ENCODE measurements at regions not wholly inside any gene's neighbourhood (a gene's known extent, or its start where the extent isn't known, plus 50 kb on each side); places are given as distances from the start of the nearest gene placed in this dataset.
"Not testable (repeated sequence)": the region's sequence is repeated elsewhere in the genome, so short reads cannot be mapped to it uniquely, and the experiment has no call there.

DNA sequence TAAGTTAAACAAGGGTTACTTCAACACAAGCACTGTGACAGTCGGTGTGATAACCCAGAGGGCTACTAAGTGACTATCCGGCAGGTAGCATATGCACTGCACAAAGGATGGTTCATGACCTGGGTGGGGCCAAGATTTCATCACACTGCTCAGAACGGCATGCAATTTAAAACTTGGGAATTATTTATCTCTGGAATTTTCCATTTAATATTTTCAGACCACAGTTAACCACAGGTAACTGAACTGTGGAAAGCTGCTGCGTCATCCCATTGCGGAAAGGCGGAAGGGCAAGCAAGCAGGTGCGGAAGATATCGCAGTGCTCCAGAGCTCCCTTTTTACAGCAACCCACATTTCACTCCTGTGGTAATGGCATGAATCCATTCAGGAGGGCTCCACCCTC, 540.8 kb downstream of the INSC start:
- DNase-seq (ENCODE audit: low read depth in 3 of 3) = no peak

DNA sequence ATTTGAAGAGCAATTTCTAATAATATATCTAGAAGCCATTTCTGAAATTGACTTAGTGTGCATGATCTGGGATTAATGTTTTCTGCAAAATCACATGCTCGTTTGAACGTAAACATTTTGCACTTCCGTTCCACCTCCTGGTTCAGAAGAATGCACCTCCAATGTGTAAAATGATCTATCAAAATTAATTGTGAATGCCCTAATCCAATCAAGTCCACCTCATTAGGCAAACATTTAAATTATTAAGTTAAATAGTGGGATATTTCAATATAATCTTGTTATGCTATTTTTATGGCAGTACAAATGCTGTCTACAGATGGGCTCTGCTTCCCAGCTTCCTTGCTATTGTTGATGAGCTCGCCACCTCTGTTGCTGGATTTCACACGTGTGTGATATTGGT, 542.5 kb downstream of the INSC start:
- DNase-seq (ENCODE audit: low read depth in 3 of 3) = no peak

DNA sequence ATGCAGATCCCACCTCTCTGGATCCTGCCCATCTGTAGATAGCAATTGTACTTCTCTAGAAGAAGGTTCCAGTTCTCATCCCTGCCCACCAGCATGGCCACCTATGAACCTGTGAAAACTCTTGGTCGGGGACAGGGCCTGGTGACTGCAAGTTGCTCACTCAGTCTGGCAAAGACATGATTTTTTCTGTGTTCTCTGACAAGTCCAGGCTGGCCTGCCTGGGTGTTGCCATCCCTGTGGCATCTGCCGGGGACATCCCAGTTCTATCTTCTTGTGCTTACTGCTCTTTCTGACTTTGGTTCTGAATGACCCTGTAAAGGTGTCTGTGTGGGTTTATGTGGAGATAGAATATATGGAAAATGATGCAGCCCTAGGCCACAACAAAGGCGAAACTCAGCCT, 545.8 kb downstream of the INSC start:
- DNase-seq (ENCODE audit: low read depth in 3 of 3) = no peak

DNA sequence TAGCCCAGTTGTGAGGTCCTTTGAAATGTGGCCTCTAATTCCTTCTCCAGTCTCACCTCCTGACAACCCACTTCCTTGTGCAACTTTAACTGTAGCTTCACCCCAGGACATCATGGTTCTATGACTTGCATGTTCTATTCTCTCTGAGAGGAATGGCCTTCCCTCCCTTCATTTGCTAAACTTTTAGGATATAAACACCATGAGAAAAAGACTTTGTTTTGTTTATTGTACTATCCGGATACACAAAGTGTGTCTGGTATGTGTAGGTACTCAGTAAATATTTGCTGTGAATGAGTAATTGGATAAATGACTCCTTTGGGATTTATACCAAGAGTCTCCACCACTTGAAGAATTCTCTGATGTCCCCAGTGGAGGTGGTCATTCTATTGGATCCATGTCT, 547.6 kb downstream of the INSC start:
- no peak for DNase-seq (ENCODE audit: low read depth in 3 of 3)

DNA sequence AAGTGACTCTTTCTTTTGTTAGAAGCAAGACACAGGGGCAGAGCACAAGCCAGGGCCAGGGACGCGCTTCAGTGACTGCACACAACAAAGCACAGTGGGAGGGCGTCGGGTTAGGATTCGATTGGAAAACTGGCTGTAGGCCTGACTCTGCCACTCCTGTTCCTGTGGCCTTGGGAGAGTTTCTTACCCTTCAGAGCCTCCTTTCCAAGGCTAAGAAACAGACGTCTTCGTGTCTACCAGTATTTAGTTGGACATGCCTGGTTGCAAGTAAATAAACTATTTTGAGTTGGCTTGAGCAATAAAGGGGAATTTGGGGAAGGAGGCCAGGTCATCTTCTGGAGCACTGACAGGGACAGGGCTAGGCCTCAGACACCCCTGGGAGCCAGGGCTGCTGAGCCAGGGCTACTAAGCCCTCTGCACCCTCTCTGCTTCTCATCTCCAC, 549.1 kb downstream of the INSC start:
- DNase-seq (ENCODE audit: low read depth in 3 of 3) = no peak

DNA sequence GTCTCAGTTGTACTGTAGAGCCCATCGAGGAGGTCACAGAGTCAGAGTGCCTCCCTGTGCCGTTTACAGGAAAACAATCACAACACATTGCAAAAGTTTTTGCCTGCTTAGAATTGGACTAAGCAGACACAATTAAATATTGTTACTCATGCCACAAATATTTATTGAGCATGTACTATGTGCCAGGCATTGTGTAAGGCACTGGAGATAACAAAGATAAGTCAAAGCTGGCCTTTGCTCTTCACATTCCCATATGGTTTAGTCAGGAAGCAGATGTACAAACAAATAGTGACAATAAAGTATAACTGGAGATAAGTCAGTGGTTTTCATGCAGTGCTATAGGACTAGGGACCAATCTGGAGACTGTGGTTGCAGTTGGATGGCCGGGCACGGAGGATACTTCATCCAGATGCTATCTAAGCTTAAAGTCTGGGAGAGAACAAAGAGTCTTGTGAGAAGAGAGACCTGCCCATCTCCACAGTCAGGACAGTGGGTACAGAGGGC, 550.7 kb downstream of the INSC start:
- no peak for DNase-seq (ENCODE audit: low read depth in 3 of 3)

DNA sequence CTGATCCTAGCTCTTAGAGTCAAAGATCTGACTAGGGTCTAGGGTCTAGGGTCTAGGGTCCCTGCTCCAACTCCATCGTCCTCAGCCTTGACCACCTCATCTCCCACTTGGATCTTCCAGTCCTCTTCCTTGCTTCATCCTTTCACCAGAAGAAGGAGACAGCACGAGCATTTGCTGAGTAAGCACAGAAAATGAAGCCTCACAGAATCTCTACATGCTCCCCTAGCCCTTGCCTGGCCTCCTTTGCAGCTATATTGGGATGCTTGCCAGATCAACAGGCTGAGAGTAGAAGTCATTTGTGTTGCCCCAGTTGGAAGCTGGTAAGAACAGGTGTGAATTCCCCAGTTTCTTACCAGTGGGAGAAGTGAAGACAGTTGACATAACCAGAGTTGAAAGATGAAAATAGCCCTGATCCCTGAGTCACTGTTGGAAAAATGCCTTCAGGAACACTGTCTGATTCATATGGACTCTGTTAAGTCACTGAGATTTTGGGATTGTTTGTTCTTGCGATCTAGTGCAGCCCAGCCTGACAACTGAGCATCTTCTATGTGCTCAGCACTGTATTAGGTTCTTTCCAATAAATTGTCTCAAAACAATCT, 552.5 kb downstream of the INSC start:
- DNase-seq (ENCODE audit: low read depth in 3 of 3) = no peak

DNA sequence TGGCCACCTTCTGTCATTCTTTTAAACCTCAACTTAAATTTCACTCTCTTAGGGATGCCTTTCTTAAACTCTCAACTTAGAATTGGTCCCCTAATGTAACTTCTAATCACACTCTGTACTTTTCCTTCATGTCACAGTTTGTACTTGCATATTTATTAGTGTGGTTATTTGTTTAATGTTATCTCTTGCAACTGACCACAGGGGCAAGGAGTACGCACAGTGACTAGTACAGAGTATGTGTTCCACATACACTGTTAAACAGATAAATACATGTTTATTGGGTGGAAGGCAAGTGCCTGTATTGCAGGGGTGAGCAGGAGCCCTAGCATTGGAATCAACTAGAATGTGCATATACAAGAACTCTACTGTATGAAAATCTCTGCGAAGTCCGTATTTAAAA, 554.0 kb downstream of the INSC start:
- no peak for DNase-seq (ENCODE audit: low read depth in 3 of 3)

DNA sequence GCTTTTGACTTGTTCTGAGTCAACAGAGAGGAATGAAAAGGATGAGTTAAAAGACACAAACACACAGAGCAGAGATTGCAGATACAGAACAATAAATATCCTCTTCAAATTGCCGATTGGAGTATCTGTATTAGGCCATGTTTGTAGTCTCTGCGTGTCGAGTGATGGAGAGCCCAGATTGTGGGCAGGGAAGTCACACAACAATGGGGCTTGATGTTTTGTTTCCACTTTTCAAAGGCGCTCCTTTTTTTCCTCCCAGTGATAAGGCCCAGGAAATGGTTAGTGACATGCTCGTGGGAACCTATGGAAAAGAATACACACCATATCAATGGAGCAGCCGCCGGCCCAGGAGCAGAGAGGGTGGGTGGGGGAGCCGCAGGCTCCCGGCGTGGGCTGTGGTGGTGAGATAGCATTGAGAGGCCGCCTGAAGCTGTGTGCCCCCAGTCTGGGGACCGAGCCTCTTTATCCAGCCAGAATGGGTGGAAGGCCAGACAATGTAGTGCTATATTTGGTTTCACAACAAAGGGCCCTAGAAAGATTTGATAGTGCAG, 555.9 kb downstream of the INSC start:
- DNase-seq (ENCODE audit: low read depth in 3 of 3) = no peak

DNA sequence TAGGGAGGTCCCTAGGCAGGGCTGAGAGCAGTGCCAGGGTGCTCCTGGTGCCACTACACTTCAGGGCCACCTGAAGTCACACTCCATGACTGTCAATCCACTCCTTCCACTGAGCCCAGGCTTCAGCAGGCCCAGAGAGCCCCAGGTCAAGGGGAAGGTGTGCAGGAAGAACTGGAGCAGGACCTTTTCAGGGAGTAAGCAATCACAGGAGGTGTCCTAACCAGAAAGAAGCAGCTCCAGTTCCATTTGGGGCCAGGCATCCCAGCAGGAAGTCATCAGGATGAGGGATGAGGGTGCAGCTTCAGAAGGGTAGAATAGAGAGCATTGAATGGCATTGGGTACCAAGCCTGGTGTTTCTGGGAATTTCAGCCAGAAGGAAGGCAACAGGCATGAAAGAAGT, 556.5 kb downstream of the INSC start:
- no peak for DNase-seq (ENCODE audit: low read depth in 3 of 3)

DNA sequence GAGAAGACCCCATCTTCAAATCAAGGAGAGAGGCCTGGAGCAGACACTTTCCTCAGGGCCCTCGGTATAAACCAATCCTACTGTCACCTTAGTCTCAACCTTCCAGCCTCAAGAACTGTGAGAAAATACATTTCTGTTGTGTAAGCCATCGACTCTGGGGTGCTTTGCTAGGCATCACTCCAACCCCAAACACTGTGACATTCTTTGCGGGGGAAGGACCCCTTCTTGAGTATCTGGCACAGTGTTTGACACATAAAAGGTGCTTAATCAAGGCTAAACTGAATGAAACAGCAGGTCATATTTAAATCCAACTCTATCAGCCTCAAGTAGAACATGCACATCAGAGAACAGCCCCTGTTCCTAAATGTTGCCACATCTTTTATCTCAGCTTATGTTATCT, 558.1 kb downstream of the INSC start:
- no peak for DNase-seq (ENCODE audit: low read depth in 3 of 3)

DNA sequence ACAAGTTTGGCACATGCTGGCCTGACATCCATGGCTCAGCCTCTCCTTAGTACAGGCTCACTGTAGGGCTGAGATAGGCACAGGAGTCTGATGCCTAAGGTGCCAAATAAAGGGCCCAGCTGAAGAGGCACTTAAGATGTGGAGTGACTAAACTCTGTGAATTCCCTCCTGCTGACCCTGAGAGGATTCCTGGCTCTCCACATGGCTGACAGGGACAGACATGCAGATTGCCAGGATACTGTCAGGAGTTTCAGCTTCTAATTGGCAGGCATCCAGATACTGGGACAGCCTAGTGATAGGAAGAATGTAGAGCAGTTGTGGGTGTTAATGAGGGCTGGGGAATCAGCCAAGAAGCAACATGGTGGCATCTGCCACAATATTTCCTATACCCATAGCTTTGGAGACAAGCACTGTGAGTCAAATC, 558.7 kb downstream of the INSC start:
- DNase-seq (ENCODE audit: low read depth in 3 of 3) = no peak

DNA sequence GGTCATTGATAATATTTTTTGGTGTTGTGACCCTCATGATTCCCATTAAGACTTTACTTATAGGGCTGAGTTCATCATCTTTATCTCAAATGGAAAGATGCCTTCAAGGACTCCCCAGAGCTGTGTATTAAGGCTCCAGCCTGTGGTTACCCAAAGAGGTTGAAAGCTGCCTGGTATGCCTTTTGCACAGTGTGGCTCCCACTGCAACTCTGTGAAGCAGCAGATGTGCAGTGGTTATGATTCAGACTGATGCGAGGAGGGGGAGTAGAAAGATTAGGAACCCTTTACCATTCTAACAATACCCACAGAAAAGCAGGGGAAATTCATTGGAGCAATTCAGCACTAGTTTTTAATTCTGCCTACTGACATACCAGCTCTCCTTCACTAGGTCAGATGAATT, 560.0 kb downstream of the INSC start:
- no peak for DNase-seq (ENCODE audit: low read depth in 3 of 3)

DNA sequence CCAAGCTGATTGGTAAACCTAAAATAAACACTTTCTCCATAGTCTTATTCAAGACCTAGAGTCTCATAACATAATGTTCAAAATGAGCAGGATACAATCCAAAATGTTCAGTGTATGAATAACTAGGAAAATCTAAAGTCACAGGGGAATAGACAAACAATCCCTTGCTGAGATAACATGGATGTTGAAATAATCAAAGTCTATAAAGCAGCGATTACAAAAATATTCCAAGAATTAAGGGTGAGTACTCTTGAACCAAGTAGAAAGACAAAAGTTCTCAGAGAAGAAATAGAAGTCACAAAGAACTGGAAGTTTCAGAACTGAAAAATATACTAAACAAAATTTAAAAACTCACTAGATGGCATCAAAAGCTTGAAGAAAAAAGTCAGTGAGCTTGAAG, 561.0 kb downstream of the INSC start:
- DNase-seq (ENCODE audit: low read depth in 3 of 3) = no peak

DNA sequence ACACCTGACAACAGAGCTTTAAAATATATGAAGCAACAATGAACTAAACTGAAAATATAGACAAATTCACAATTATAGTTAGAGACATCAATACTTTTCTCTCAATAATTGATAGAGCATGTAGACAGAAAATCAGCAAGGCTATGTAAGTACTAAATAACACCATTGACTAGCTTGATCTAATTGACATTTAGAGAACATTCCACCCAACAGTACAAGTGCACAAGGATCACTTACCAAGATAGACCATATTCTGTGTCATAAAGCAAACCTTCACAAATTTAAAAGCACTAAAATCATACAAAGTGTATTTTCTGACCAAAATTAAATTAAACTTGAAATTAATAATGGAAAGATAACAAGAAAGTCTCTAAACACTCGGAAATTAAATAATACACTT, 562.5 kb downstream of the INSC start:
- DNase-seq (ENCODE audit: low read depth in 3 of 3) = no peak

DNA sequence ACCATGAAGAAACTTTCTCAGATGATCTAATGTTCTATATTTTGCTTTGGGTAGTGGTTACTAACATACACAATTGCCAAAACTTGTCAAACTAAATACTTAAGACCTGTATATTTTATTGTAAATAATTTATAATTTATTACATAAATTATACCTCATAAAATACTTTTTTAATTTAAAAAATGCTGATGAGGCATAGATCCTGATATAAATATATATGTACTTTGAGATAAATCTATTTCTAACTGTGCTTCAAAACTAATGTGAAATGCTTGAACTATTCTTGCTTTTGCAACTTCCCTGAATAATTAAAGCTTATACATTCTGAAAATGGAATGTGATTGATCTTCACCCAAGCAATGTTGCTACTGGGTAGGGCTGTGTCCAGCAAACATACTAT, 568.8 kb downstream of the INSC start:
- no peak for DNase-seq (ENCODE audit: low read depth in 3 of 3)

DNA sequence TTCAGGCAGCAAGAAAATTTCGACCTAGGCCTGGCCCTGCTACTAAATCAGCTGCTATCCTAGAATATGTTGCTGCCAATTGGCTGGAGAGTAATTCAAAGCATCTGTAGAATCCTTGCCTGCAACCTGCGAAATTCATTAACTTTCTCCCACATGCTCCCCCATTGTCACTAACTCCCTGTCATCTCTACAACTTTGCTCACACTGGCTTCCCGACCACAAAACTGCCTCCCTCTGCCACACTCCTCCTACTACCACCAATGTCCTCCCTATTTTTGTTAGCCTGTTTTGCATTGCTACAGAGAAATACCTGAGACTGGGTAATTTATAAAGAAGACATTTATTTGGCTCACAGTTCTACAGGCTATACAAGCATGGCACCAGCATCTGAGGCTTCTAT, 570.6 kb downstream of the INSC start:
- DNase-seq (ENCODE audit: low read depth in 3 of 3) = no peak

DNA sequence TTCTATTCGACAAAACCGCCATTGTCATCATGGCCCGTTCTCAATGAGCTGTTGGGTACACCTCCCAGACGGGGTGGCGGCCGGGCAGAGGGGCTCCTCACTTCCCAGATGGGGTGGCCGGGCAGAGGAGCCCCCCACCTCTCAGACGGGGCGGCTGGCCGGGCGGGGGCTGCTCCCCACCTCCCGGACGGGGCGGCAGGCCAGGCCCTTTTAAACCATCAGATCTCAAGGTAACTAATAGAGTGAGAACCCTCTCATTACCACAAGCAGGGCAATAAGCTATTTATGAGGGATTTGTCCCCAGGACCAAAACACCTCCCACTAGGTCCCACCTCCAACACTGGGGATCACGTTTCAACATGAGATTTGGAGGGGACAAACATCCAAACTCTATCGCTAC, 571.5 kb downstream of the INSC start:
- DNase-seq (ENCODE audit: low read depth in 3 of 3) = not testable (repeated sequence)

DNA sequence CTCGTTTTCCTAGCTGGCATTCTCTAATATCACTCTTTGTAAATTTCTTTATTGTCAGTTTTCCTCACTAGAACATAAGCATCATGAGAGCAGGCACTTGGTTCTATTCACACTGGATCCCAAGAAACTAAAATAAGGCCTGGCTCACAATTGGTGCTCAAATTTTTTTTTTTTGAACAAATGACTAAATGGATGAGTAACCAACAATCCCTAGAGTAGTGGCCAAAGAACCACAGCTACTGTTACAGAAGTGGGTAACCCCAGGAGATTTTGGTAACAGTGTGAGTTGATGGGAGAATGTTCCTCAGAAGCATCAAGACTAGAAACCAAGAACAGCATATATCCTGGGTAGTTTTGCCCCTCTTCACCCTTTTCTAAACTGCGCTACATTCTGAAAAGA, 572.6 kb downstream of the INSC start:
- DNase-seq (ENCODE audit: low read depth in 3 of 3) = no peak

DNA sequence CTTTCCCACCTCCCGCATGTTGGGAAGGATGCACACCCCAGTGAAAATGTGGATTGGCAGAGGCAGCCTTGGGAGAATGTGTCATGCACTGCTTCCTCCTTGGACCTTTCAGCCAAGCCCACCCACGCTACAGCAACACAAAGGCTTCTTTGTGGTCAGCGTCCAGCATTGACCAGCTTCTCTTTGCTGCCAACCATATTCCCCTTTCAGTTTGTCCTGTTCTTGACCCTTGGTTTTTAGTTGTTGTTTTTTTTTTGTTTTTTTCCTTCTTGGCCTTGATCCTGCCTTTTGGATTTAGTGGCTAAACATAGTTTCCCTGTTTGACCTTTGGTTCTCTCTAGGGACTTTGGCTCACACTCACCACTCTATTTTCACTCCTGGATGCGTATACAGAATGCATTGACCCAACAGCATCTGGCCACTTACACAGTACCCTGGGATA, 573.6 kb downstream of the INSC start:
- DNase-seq (ENCODE audit: low read depth in 3 of 3) = no peak

DNA sequence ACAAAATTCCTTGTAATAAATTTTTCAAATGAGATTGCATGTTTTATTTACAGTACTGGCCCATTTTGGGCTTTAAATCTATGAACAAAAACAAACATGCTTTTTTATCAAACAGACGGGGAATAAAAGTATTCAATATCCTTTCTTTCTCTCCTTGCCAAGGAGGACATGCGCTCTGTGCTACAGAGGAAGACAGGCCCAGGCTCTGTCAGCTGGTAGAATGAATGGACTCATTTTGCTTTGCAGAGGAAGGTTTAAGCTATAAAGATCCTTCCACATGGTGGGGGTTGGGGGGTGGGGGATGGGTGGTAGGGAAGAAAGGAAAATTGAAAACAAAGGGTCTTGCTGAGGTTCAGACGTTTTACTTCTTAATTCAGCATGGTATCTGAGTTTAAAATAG, 575.6 kb downstream of the INSC start:
- no peak for DNase-seq (ENCODE audit: low read depth in 3 of 3)

DNA sequence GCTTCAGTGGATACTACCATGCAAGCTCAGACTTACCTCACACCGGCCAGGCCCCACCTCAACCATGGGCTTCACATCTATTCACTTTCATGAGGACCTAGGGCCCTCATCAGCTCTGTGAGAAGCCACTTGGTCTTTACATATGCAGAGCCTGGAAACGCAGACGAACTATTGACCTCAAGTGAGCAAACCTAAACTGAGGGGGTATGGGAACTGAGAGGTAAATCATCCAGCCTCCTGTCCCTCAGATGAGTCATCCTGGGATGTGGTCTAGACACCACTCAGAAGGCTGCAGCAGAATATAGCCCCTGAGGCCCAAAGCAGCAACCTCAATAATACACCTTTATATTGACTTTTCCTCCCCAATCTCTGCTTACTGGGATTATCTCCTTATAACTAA, 578.0 kb downstream of the INSC start:
- no peak for DNase-seq (ENCODE audit: low read depth in 3 of 3)

DNA sequence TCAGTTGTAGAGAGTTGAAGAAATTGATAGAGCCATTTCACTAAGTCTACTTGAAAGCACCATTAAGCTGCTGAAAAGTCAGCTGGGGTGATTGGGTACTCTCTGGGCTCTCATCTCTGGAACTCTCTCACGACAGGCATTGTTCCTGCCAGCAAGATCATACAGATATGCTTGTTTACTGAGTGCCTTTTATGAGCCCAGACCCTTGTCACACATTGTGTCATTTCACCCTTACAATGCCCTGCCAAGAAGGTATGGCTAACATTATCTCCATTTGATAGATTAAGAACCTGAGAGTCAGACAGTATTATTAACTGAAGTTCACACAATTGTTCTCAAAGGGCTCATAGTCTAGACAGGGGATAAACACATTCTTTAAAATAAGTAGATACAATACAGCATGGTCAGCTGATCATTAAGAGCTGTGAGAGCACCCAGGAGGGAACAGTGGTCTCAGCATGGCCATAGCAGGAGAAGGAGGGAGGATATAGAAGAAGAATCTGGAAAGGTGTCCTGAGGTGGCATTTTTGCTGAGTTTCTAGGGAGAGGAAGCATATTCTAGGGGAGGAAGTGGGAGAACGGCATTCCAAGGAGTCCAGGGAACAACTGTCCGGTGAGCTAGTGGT, 580.5 kb downstream of the INSC start:
- no peak for DNase-seq (ENCODE audit: low read depth in 3 of 3)

DNA sequence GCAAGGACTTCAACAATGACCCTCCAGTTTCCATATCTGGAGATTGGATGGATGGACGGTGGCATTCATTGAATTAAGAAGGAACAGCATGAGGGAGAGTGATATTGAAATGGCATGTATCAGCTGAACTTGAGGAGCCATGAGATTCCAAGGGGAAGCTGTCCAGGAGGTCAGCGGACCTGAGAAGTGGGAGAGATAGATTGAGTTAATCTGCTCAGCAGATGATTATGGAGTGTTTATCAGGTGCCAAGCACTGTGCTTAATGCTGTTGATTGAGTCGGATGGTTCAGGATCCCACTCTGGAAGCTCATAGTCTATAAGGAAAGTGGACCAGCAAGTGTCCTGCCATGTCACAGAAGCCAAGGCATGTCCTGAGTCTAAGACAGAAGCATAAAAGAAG, 581.3 kb downstream of the INSC start:
- no peak for DNase-seq (ENCODE audit: low read depth in 3 of 3)

Measured in stimulated activated CD4-positive, alpha-beta T cell treated with anti-CD3 and anti-CD28 coated beads, TNF-alpha, amount 100 ng/mL, for 4 hours (primary cell).